Lower leg skin (tissue), 3 donors: ENCODE measurements at regions not wholly inside any gene's neighbourhood (a gene's known extent, or its start where the extent isn't known, plus 50 kb on each side); places are given as distances from the start of the nearest gene placed in this dataset.

Experiments
- POLR2A ChIP-seq, 2 donors: fragments of 450-650 bp; IDR thresholded peaks; one replicate each; pipeline ENCODE4 v1.6.1; 2016 to 2017; ENCODE audit warnings: antibody characterized with exemption in 2 of 2, mild to moderate bottlenecking in 1 of 2, moderate library complexity in 1 of 2
- TF ChIP-seq, protein P1 (sequence below), 3 donors: fragments of 450-650 bp; IDR thresholded peaks; one replicate each; pipeline ENCODE4 v1.5.1; 2016; ENCODE audit warnings: antibody characterized with exemption in 3 of 3, mild to moderate bottlenecking in 3 of 3, moderate library complexity in 2 of 3

DNA sequence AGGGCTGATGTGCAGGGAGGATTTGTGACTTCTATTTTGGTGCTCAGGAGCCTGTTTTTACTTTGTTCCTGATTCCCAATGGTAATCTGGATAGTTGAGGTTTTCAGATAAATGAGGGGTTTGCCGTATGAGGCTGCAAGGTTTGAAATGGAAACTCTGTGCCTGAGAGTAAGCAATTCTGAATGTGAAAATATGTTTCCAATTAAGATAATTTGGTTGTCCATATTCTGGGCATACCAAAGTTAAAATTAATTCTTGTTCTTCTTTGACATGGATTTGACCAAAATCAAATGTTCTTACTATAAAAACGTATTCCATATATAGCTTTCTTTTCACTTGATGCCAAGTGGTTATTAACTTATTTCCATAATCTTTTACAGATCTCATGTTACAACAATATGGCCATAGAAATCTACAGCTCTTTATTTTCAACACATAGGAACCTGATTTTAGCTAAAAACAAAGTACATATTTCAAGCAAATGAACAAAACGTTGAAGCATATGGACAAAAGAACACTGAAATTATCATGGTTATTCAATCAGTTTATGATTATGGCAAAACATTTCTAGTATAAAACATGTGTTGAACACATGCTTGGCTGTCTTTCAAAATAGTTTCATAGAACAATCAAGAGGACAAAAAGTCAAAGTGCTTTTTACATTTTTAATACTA lies 63.4 kb upstream of the ARHGAP28 start:
- TF ChIP-seq, protein P1, sequence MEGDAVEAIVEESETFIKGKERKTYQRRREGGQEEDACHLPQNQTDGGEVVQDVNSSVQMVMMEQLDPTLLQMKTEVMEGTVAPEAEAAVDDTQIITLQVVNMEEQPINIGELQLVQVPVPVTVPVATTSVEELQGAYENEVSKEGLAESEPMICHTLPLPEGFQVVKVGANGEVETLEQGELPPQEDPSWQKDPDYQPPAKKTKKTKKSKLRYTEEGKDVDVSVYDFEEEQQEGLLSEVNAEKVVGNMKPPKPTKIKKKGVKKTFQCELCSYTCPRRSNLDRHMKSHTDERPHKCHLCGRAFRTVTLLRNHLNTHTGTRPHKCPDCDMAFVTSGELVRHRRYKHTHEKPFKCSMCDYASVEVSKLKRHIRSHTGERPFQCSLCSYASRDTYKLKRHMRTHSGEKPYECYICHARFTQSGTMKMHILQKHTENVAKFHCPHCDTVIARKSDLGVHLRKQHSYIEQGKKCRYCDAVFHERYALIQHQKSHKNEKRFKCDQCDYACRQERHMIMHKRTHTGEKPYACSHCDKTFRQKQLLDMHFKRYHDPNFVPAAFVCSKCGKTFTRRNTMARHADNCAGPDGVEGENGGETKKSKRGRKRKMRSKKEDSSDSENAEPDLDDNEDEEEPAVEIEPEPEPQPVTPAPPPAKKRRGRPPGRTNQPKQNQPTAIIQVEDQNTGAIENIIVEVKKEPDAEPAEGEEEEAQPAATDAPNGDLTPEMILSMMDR (IDR thresholded peaks at IDR 0.05): no peak
- TF ChIP-seq POLR2A (IDR thresholded peaks at IDR 0.05): no peak
